ENCODE measurements at regions not wholly inside any gene's neighbourhood (a gene's known extent, or its start where the extent isn't known, plus 50 kb on each side); places are given as distances from the start of the nearest gene placed in this dataset.

GRCh38 chr4:156638925-156639605, 332.5 kb downstream of the PDGFC start:
- no peaks in the 10 kb centered on the region for H3K4me1 ChIP-seq (ENCODE audit: insufficient read depth, low read length)
- H3K27me3 ChIP-seq (ENCODE audit: insufficient read depth, low read length, poor library complexity) = no peaks in the 10 kb centered on the region
- TF ChIP-seq EZH2 (IDR thresholded peaks at IDR 0.05; ENCODE audit: borderline replicate concordance, low read depth, low read length, severe bottlenecking) (no peak), CTCF (IDR thresholded peaks at IDR 0.05; ENCODE audit: borderline replicate concordance, extremely low read depth, low read length, poor library complexity, severe bottlenecking) (no peak)
- ATAC-seq (ENCODE audit: insufficient read depth, low read depth) (no peak), DNase-seq (no peak)
- no peak overlapping the region for H3K4me3 ChIP-seq (ENCODE audit: low read depth in 1 of 2, low read length in 2 of 2)
- H3K36me3 ChIP-seq (ENCODE audit: insufficient read depth, low read length) = no peaks in the 10 kb centered on the region
- H3K79me2 ChIP-seq (ENCODE audit: insufficient read depth, low read length) = no peaks in the 10 kb centered on the region
- no peaks in the 10 kb centered on the region for H3K9me3 ChIP-seq (ENCODE audit: insufficient read depth, low read length, severe bottlenecking)
- no peak overlapping the region for H3K4me2 ChIP-seq (ENCODE audit: insufficient read depth, low read length)
- H2AFZ ChIP-seq (ENCODE audit: low read depth, low read length) = no peak overlapping the region
- H3K27ac ChIP-seq (ENCODE audit: low read length) = no peak overlapping the region
- no peak overlapping the region for H3K9ac ChIP-seq (ENCODE audit: low read depth, low read length)
- H4K20me1 ChIP-seq (ENCODE audit: insufficient read depth, low read length) = no peaks in the 10 kb centered on the region

- no peak for DNase-seq
- Histone ChIP-seq H2AFZ (ENCODE audit: low read depth, low read length) (no peak overlapping the region), H3K79me2 (ENCODE audit: insufficient read depth, low read length) (no peaks in the 10 kb centered on the region), H3K9ac (ENCODE audit: low read depth, low read length) (no peak overlapping the region), H3K4me1 (ENCODE audit: insufficient read depth, low read length) (no peaks in the 10 kb centered on the region), H3K4me3 (ENCODE audit: low read depth in 1 of 2, low read length in 2 of 2) (no peak overlapping the region), H3K27me3 (ENCODE audit: insufficient read depth, low read length, poor library complexity) (no peaks in the 10 kb centered on the region), H4K20me1 (ENCODE audit: insufficient read depth, low read length) (no peaks in the 10 kb centered on the region), H3K36me3 (ENCODE audit: insufficient read depth, low read length) (no peaks in the 10 kb centered on the region), H3K27ac (ENCODE audit: low read length) (no peak overlapping the region), H3K9me3 (ENCODE audit: insufficient read depth, low read length, severe bottlenecking) (no peaks in the 10 kb centered on the region), H3K4me2 (ENCODE audit: insufficient read depth, low read length) (no peak overlapping the region)
- no peak for ATAC-seq (ENCODE audit: insufficient read depth, low read depth)
- TF ChIP-seq EZH2 (IDR thresholded peaks at IDR 0.05; ENCODE audit: borderline replicate concordance, low read depth, low read length, severe bottlenecking) = no peak
- no peak for TF ChIP-seq CTCF (IDR thresholded peaks at IDR 0.05; ENCODE audit: borderline replicate concordance, extremely low read depth, low read length, poor library complexity, severe bottlenecking)
These were observed 333.3 kb downstream of the PDGFC start for GRCh38 chr4:156638334-156638733.

GRCh38 chr4:156636381-156636780, 335.2 kb downstream of the PDGFC start:
- Histone ChIP-seq H3K9me3 (ENCODE audit: insufficient read depth, low read length, severe bottlenecking) (no peaks in the 10 kb centered on the region), H3K4me2 (ENCODE audit: insufficient read depth, low read length) (no peak overlapping the region)

More at GRCh38 chr4:156636381-156636780, 335.2 kb downstream of the PDGFC start:
- Histone ChIP-seq H3K4me1 (ENCODE audit: insufficient read depth, low read length) (no peaks in the 10 kb centered on the region), H3K4me3 (ENCODE audit: low read depth in 1 of 2, low read length in 2 of 2) (no peak overlapping the region), H3K27me3 (ENCODE audit: insufficient read depth, low read length, poor library complexity) (no peaks in the 10 kb centered on the region), H3K27ac (ENCODE audit: low read length) (no peak overlapping the region), H3K79me2 (ENCODE audit: insufficient read depth, low read length) (no peaks in the 10 kb centered on the region), H4K20me1 (ENCODE audit: insufficient read depth, low read length) (no peaks in the 10 kb centered on the region), H2AFZ (ENCODE audit: low read depth, low read length) (no peak overlapping the region), H3K9ac (ENCODE audit: low read depth, low read length) (no peak overlapping the region), H3K36me3 (ENCODE audit: insufficient read depth, low read length) (no peaks in the 10 kb centered on the region)
- no peak for ATAC-seq (ENCODE audit: insufficient read depth, low read depth)
- DNase-seq = no peak
- TF ChIP-seq CTCF (IDR thresholded peaks at IDR 0.05; ENCODE audit: borderline replicate concordance, extremely low read depth, low read length, poor library complexity, severe bottlenecking) (no peak), EZH2 (IDR thresholded peaks at IDR 0.05; ENCODE audit: borderline replicate concordance, low read depth, low read length, severe bottlenecking) (no peak)
